Esophagus muscularis mucosa (tissue), 4 donors: ENCODE measurements at regions not wholly inside any gene's neighbourhood (a gene's known extent, or its start where the extent isn't known, plus 50 kb on each side); places are given as distances from the start of the nearest gene placed in this dataset.

Source experiments
- DNase-seq: peaks from one replicate; pipeline ENCODE4 v3.0.0-alpha.2; 2017; ENCODE audit errors: extremely low spot score
- H3K27ac ChIP-seq, 4 donors: fragments of 200-600 bp; sonication (generic); replicated peaks in 1 of 4; 1 replicate in 3 of 4; 2 replicates in 1 of 4; pipeline ENCODE4 v1.5.1; 2016 to 2019; ENCODE audit warnings: mild to moderate bottlenecking in 1 of 4
- H3K27me3 ChIP-seq, 4 donors: fragments of 200-600 bp; sonication (generic); one replicate each; pipeline versions ENCODE4 v1.5.1 to v1.6.0; 2016 to 2019
- H3K36me3 ChIP-seq, 4 donors: fragments of 200-600 bp; sonication (generic); one replicate each; pipeline ENCODE4 v1.5.1; 2016 to 2019
- H3K4me1 ChIP-seq, 4 donors: fragments of 200-600 bp; sonication (generic); one replicate each; pipeline ENCODE4 v1.5.1; 2016 to 2019
- H3K4me3 ChIP-seq, 4 donors: fragments of 200-600 bp; sonication (generic); 1 replicate in 2 of 4; 2 replicates in 2 of 4; pipeline ENCODE4 v1.5.1; 2016 to 2019; ENCODE audit warnings: mild to moderate bottlenecking in 4 of 4, moderate library complexity in 1 of 4
- H3K9me3 ChIP-seq, 4 donors: fragments of 200-600 bp; sonication (generic); 1 replicate in 3 of 4; 2 replicates in 1 of 4; pipeline ENCODE4 v1.5.1; 2016 to 2019
- EP300 ChIP-seq: sonication (generic); formaldehyde crosslinking; IDR thresholded peaks from one replicate; pipeline ENCODE4 v1.6.1; 2017; ENCODE audit warnings: antibody characterized with exemption
- POLR2A ChIP-seq: fragments of 450-650 bp; IDR thresholded peaks from one replicate; pipeline ENCODE4 v1.6.1; 2017; ENCODE audit warnings: antibody characterized with exemption, moderate library complexity, mild to moderate bottlenecking, low read depth
- POLR2AphosphoS5 ChIP-seq, 2 donors: sonication (generic); formaldehyde crosslinking; IDR thresholded peaks; one replicate each; pipeline ENCODE4 v1.6.1; 2017; ENCODE audit warnings: antibody characterized with exemption in 2 of 2
- WGBS: methylation state at CpG from one replicate; pipeline ENCODE4 v1.1.5; 2018; 5-methylcytosine and 5-hydroxymethylcytosine counted together
- intact Hi-C: fragments of 100-400 bp; cut with DNase I; formaldehyde crosslinking; loops from one replicate; pipeline ENCODE4 v1.15.1; 2023
- TF ChIP-seq, protein P1 (sequence below), 3 experiments: fragments of 200-600 bp in 2 of 3; fragments of 450-650 bp in 1 of 3; sonication (generic) in 2 of 3; IDR thresholded peaks; one replicate each; pipeline ENCODE4 v1.5.1; 2017 to 2019; ENCODE audit warnings: antibody characterized with exemption in 3 of 3, mild to moderate bottlenecking in 2 of 3, moderate library complexity in 1 of 3

DNA sequence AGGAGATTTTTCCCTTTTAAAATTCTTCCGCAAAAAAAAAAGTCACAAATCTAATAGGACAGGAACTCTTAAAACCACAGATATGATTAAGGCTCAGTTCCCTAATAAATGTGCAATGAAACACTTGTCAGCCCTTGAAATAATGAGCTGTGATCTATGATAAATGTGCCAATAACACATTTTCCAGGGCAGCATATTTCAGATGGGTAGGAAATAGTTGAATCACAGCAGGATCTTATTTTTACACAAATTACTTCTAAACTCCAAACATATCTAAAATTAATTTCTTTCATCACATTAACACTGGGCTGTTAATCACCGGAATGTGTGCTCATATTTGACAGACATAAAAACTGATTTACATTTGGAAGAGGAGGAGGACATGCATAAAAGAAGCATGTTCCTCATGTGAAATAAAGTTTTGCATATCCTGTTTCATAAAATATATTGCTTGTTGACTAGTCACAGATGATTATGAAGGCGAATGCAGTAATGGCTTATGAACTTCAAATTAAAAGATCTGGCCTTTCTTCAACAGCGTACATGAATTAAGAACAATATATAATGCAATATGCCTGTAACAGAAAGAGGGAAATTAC, 281.4 kb downstream of the PAX3 start:
- no peaks in the 10 kb centered on the region for H3K36me3 ChIP-seq
- no peak for DNase-seq
- WGBS = 83% methylated on average over 4 of the region's 4 CpGs
- intact Hi-C loops = no loop called here
- H3K4me3 ChIP-seq = no peak overlapping the region
- H3K4me1 ChIP-seq = no peaks in the 10 kb centered on the region
- H3K9me3 ChIP-seq = no peaks in the 10 kb centered on the region
- no peak for TF ChIP-seq EP300
- no peak for TF ChIP-seq POLR2AphosphoS5 (IDR thresholded peaks at IDR 0.05)
- TF ChIP-seq POLR2A = no peak
- TF ChIP-seq, protein P1, sequence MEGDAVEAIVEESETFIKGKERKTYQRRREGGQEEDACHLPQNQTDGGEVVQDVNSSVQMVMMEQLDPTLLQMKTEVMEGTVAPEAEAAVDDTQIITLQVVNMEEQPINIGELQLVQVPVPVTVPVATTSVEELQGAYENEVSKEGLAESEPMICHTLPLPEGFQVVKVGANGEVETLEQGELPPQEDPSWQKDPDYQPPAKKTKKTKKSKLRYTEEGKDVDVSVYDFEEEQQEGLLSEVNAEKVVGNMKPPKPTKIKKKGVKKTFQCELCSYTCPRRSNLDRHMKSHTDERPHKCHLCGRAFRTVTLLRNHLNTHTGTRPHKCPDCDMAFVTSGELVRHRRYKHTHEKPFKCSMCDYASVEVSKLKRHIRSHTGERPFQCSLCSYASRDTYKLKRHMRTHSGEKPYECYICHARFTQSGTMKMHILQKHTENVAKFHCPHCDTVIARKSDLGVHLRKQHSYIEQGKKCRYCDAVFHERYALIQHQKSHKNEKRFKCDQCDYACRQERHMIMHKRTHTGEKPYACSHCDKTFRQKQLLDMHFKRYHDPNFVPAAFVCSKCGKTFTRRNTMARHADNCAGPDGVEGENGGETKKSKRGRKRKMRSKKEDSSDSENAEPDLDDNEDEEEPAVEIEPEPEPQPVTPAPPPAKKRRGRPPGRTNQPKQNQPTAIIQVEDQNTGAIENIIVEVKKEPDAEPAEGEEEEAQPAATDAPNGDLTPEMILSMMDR (IDR thresholded peaks at IDR 0.05) = no peak
- no peak overlapping the region for H3K27ac ChIP-seq
- H3K27me3 ChIP-seq = peaks cover 0 to 13% (median 0%) of the 10 kb centered on the region in 4 donors

DNA sequence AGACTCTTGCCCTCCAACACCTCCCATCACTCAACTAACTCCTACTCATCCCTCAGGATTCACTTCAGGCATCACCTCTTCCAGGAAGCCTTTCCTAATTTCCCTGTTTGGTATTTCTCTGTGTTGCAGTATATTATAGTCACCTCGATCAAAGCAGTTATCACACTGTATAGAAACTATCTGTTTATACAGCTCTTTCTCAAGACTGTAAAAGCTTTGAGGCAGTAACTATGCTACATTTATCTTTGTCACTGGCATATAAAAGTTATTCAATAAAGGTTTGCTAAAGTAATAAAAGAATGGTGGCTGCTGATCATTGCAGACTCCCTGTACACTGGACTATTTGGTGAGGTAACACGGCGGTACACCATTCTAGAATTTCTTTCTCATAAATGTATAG, 284.9 kb downstream of the PAX3 start:
- Histone ChIP-seq H3K36me3 (no peaks in the 10 kb centered on the region), H3K4me1 (no peaks in the 10 kb centered on the region), H3K27me3 (peaks cover 0 to 21% (median under 1%) of the 10 kb centered on the region in 4 donors), H3K9me3 (no peaks in the 10 kb centered on the region), H3K4me3 (no peak overlapping the region), H3K27ac (no peak overlapping the region)
- no peak for DNase-seq
- 95% methylated on average over 3 of the region's 3 CpGs for WGBS
- TF ChIP-seq, protein P1 (IDR thresholded peaks at IDR 0.05) = no peak
- TF ChIP-seq EP300 (no peak), POLR2A (no peak), POLR2AphosphoS5 (IDR thresholded peaks at IDR 0.05) (no peak)
- intact Hi-C loops = no loop called here

DNA sequence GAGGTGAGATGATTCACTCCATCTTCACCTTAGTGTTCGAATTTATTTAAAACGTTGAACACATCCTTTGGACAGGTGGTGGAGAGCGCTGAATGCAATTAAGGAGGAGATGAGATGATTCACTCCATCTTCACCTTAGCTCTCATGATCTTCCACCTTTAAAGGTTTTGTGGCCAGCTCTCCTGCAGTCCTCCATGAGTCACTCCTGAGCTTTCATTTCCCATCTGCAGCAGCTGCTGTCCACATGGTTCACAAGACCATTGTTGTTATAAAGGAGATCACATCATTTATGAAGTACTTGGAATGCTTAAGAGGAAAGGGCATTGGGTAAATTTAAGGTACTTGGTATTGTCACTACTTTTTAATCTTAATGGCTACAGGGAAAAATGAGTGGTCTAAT, 298.5 kb downstream of the PAX3 start:
- H3K36me3 ChIP-seq = no peaks in the 10 kb centered on the region
- no peaks in the 10 kb centered on the region for H3K9me3 ChIP-seq
- H3K27ac ChIP-seq = no peak overlapping the region
- WGBS = 96% methylated on average over 3 of the region's 3 CpGs
- H3K4me3 ChIP-seq = no peak overlapping the region
- H3K4me1 ChIP-seq = peaks cover 0 to 12% (median 3%) of the 10 kb centered on the region in 4 donors
- no peak for DNase-seq
- H3K27me3 ChIP-seq = no peaks in the 10 kb centered on the region
- intact Hi-C loops = no loop called here
- TF ChIP-seq EP300 (no peak), POLR2AphosphoS5 (IDR thresholded peaks at IDR 0.05) (no peak), POLR2A (no peak)
- TF ChIP-seq, protein P1 (IDR thresholded peaks at IDR 0.05) = no peak

DNA sequence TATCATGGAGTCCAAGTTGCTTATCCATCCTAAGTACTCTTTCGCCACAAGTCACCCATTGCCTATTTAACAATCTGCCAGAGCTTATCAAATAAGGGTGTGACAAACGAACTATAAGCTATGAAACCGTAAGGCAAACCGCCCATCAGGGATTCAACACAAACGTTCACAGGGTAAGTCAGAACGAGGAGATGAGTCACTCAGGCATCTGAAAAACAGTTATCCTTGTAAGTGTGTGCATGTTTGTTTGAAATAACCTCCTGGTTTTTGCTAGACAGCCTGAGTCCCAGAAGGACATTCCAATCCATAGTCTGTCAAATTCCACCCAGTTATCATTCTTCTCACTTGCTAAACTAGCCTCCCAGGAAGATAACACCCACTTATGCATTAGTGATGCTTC, 299.1 kb downstream of the PAX3 start:
- WGBS = 73% methylated on average over 6 of the region's 6 CpGs
- TF ChIP-seq EP300 = no peak
- no peak for TF ChIP-seq POLR2A
- TF ChIP-seq, protein P1 (IDR thresholded peaks at IDR 0.05) = no peak
- no peak for TF ChIP-seq POLR2AphosphoS5 (IDR thresholded peaks at IDR 0.05)
- H3K27me3 ChIP-seq = no peaks in the 10 kb centered on the region
- DNase-seq = no peak
- H3K36me3 ChIP-seq = no peaks in the 10 kb centered on the region
- intact Hi-C loops = no loop called here
- H3K4me1 ChIP-seq = peaks cover 0 to 12% (median 3%) of the 10 kb centered on the region in 4 donors
- no peaks in the 10 kb centered on the region for H3K9me3 ChIP-seq
- H3K4me3 ChIP-seq = no peak overlapping the region
- no peak overlapping the region for H3K27ac ChIP-seq

DNA sequence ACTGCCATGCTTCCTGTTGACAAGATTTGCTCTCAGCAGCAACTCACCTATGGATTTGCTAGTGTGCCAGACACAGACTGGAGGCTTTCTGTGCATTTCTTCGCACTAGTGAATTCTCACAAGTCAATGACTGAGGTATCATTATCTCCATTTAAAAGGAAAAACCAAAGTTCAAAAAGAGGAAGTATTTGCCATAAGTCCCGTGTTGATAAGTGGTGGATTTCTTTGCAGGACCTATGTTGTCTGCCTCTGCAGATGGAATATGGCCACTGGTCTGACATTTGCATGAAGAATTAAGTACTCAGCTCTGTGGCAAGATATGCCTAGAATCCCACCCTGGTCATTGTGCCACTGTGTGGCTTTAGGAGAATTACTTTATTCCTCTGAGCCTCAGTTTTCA, 299.6 kb downstream of the PAX3 start:
- intact Hi-C loops = no loop called here
- H3K27ac ChIP-seq = no peak overlapping the region
- no peaks in the 10 kb centered on the region for H3K9me3 ChIP-seq
- H3K4me1 ChIP-seq = peaks cover 0 to 12% (median 3%) of the 10 kb centered on the region in 4 donors
- no peak overlapping the region for H3K4me3 ChIP-seq
- no peaks in the 10 kb centered on the region for H3K27me3 ChIP-seq
- DNase-seq = no peak
- 72% methylated on average over 2 of the region's 2 CpGs for WGBS
- TF ChIP-seq, protein P1 (IDR thresholded peaks at IDR 0.05) = no peak
- TF ChIP-seq EP300 (no peak), POLR2A (no peak), POLR2AphosphoS5 (IDR thresholded peaks at IDR 0.05) (no peak)
- H3K36me3 ChIP-seq = no peaks in the 10 kb centered on the region
